H9 (cell line): ENCODE measurements at regions not wholly inside any gene's neighbourhood (a gene's known extent, or its start where the extent isn't known, plus 50 kb on each side); places are given as distances from the start of the nearest gene placed in this dataset.

Experiments used
- DNase-seq: peaks from one replicate; pipeline ENCODE4 v3.0.0-alpha.2; 2017
- H2AFZ ChIP-seq: one replicate; pipeline ENCODE4 v1.6.1; 2013; ENCODE audit warnings: mild to moderate bottlenecking, low read length, control low read depth, moderate library complexity
- H2AK5ac ChIP-seq: 2 replicates; pipeline ENCODE4 v1.6.1; 2013; ENCODE audit warnings: low read length, control low read depth, mixed read lengths; ENCODE audit not compliant: insufficient read length
- H2BK120ac ChIP-seq: one replicate; pipeline ENCODE4 v1.6.1; 2013; ENCODE audit warnings: low read depth, mild to moderate bottlenecking, low read length, control low read depth, inconsistent platforms; ENCODE audit not compliant: poor library complexity, severe bottlenecking
- H2BK12ac ChIP-seq: 2 replicates; pipeline ENCODE4 v1.6.1; 2013; ENCODE audit warnings: low read length, control low read depth, mixed read lengths, low read depth; ENCODE audit not compliant: insufficient read length
- H2BK15ac ChIP-seq: 2 replicates; pipeline ENCODE4 v1.6.1; 2013; ENCODE audit warnings: low read depth, low read length, control low read depth
- H2BK20ac ChIP-seq: one replicate; pipeline ENCODE4 v1.6.1; 2013; ENCODE audit warnings: low read depth, mild to moderate bottlenecking, low read length, control low read depth, inconsistent platforms; ENCODE audit not compliant: poor library complexity, severe bottlenecking
- H2BK5ac ChIP-seq: 2 replicates; pipeline ENCODE4 v1.6.1; 2013; ENCODE audit warnings: low read length, control low read depth, mixed read lengths; ENCODE audit not compliant: insufficient read length
- H3K14ac ChIP-seq: 2 replicates; pipeline ENCODE4 v1.6.1; 2013; ENCODE audit warnings: low read length, control low read depth; ENCODE audit not compliant: insufficient read depth
- H3K18ac ChIP-seq: 2 replicates; pipeline ENCODE4 v1.6.1; 2013; ENCODE audit warnings: low read depth, mild to moderate bottlenecking, mixed read lengths, low read length, control low read depth; ENCODE audit not compliant: insufficient read length
- H3K23ac ChIP-seq: 2 replicates; pipeline ENCODE4 v1.6.1; 2013; ENCODE audit warnings: low read length, control low read depth, mixed read lengths, low read depth; ENCODE audit not compliant: insufficient read length
- H3K23me2 ChIP-seq: 2 replicates; pipeline ENCODE4 v1.6.1; 2013; ENCODE audit warnings: low read depth, mild to moderate bottlenecking, mixed read lengths, low read length, control low read depth; ENCODE audit not compliant: insufficient read length, poor library complexity, severe bottlenecking
- H3K27ac ChIP-seq: 2 replicates; pipeline ENCODE4 v1.5.1; 2013; ENCODE audit warnings: low read length, control low read depth, mixed read lengths, low read depth; ENCODE audit not compliant: insufficient read length
- H3K27me3 ChIP-seq: 2 replicates; pipeline ENCODE4 v1.6.1; 2013; ENCODE audit warnings: low read length, control low read depth, inconsistent platforms; ENCODE audit not compliant: insufficient read depth
- H3K4ac ChIP-seq: 2 replicates; pipeline ENCODE4 v1.6.1; 2013; ENCODE audit warnings: low read depth, mild to moderate bottlenecking, control low read depth, inconsistent platforms, low read length, moderate library complexity
- H3K4me1 ChIP-seq: 2 replicates; pipeline ENCODE4 v1.6.1; 2013; ENCODE audit warnings: low read length, control low read depth, inconsistent platforms; ENCODE audit not compliant: insufficient read depth
- H3K4me2 ChIP-seq: 2 replicates; pipeline ENCODE4 v1.6.1; 2013; ENCODE audit warnings: low read length, control low read depth, mixed read lengths; ENCODE audit not compliant: insufficient read length, insufficient read depth
- H3K56ac ChIP-seq: 2 replicates; pipeline ENCODE4 v1.6.1; 2013; ENCODE audit warnings: low read depth, mild to moderate bottlenecking, mixed read lengths, low read length, control low read depth; ENCODE audit not compliant: insufficient read length
- H3K79me1 ChIP-seq: 2 replicates; pipeline ENCODE4 v1.6.1; 2013; ENCODE audit warnings: low read depth, mild to moderate bottlenecking, moderate library complexity, low read length, control low read depth, inconsistent platforms; ENCODE audit not compliant: insufficient read depth, poor library complexity, severe bottlenecking
- H3K79me2 ChIP-seq: 2 replicates; pipeline ENCODE4 v1.6.1; 2013; ENCODE audit warnings: low read length, control low read depth, inconsistent platforms; ENCODE audit not compliant: insufficient read depth
- H3K9ac ChIP-seq: 2 replicates; pipeline ENCODE4 v1.6.1; 2013; ENCODE audit warnings: low read length, control low read depth, mixed read lengths; ENCODE audit not compliant: insufficient read length; ENCODE audit errors: extremely low read depth
- H3K9me3 ChIP-seq: one replicate; pipeline ENCODE4 v1.6.1; 2013; ENCODE audit warnings: low read depth, low read length, inconsistent platforms; ENCODE audit not compliant: control insufficient read depth
- H3T11ph ChIP-seq: one replicate; pipeline ENCODE4 v1.6.1; 2013; ENCODE audit warnings: mild to moderate bottlenecking, low read length, control low read depth, inconsistent platforms
- H4K20me1 ChIP-seq: one replicate; pipeline ENCODE4 v1.6.1; 2013; ENCODE audit not compliant: control insufficient read depth, insufficient read length, insufficient read depth
- H4K5ac ChIP-seq: 2 replicates; pipeline ENCODE4 v1.6.1; 2013; ENCODE audit warnings: low read depth, mild to moderate bottlenecking, mixed read lengths, low read length, control low read depth; ENCODE audit not compliant: insufficient read length
- H4K8ac ChIP-seq: replicated peaks from 2 replicates; pipeline ENCODE4 v1.6.1; 2013; ENCODE audit warnings: low read length, control low read depth, mixed read lengths, low read depth; ENCODE audit not compliant: insufficient read length
- H4K91ac ChIP-seq: 2 replicates; pipeline ENCODE4 v1.6.1; 2013; ENCODE audit warnings: low read depth, mild to moderate bottlenecking, moderate library complexity, mixed read lengths, low read length, control low read depth; ENCODE audit not compliant: insufficient read length
- H3K27ac Mint-ChIP-seq, 3 experiments: 2 replicates in 2 of 3; 3 replicates in 1 of 3; pipeline ENCODE4 v1.8.0; 2020 to 2021; ENCODE audit warnings: mixed read lengths in 3 of 3, mild to moderate bottlenecking in 1 of 3, moderate library complexity in 1 of 3
- H3K27me3 Mint-ChIP-seq: 2 replicates; pipeline ENCODE4 v1.8.0; 2021; ENCODE audit warnings: low read depth, mild to moderate bottlenecking, moderate library complexity, mixed read lengths
- H3K36me3 Mint-ChIP-seq, 3 experiments: 2 replicates in 2 of 3; 3 replicates in 1 of 3; pipeline ENCODE4 v1.8.0; 2020 to 2021; ENCODE audit warnings: low read depth in 3 of 3, mixed read lengths in 3 of 3; ENCODE audit not compliant: insufficient read depth in 1 of 3
- H3K4me1 Mint-ChIP-seq, 2 experiments: 2 replicates each; pipeline ENCODE4 v1.8.0; 2020; ENCODE audit warnings: mixed read lengths in 2 of 2
- H3K4me3 Mint-ChIP-seq, 2 experiments: 2 replicates in 1 of 2; 3 replicates in 1 of 2; pipeline ENCODE4 v1.8.0; 2020 to 2021; ENCODE audit warnings: mild to moderate bottlenecking in 2 of 2, mixed read lengths in 2 of 2, moderate library complexity in 1 of 2
- H3K9me3 Mint-ChIP-seq, 2 experiments: 2 replicates in 1 of 2; 3 replicates in 1 of 2; pipeline ENCODE4 v1.8.0; 2020; ENCODE audit warnings: mild to moderate bottlenecking in 2 of 2, mixed read lengths in 2 of 2, moderate library complexity in 1 of 2
- WGBS: extraction: QIAGEN DNeasy Blood & Tissue Kit; methylation state at CpG from one replicate; pipeline ENCODE4 v1.1.7; 2013; ENCODE audit warnings: missing lambda C conversion rate, low lambda C conversion rate, mixed read lengths; ENCODE audit not compliant: insufficient read length; ENCODE audit errors: extremely low coverage; 5-methylcytosine and 5-hydroxymethylcytosine counted together
- TF ChIP-seq, protein P1 (sequence below): fragments of 200-600 bp; sonication (generic); conservative IDR thresholded peaks from 3 replicates; pipeline ENCODE4 v1.8.0; 2021; ENCODE audit warnings: antibody characterized with exemption, mild to moderate bottlenecking

DNA sequence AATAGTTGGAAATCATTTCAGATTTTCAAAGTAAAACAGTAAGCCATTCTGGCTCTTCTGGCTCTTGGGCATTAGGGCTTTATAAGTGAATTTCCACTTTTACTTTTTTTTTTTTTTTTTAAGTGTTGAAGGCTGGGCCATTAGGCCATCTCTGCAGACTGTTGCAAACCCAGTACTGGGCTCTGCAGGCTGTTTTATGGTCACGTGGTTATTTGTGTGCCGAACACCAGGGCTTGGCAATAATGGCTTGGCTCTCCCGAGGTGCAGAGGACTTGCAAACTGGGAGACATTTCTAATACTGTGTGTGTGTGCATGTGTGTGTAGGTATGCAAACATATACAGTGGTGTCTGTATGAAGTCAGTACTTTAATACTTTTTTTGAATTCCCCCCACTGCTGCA lies 194.9 kb upstream of the CDH5 start:
- H4K20me1 ChIP-seq, result no peaks in the 10 kb centered on the region
- H2BK5ac ChIP-seq, result no peak overlapping the region
- H3K23me2 ChIP-seq, result no peaks in the 10 kb centered on the region
- H3K4me2 ChIP-seq, result no peak overlapping the region
- Mint-ChIP-seq H3K9me3 (peaks cover 3 to 5% of the 10 kb centered on the region in 2 experiments; a peak in 3 of 5 replicates), H3K4me1 (peaks cover 0 to 21% of the 10 kb centered on the region in 2 experiments; a peak in 3 of 4 replicates), H3K4me3 (no peak overlapping the region), H3K27me3 (peaks cover 6% of the 10 kb centered on the region), H3K27ac (no peak overlapping the region), H3K36me3 (no peaks in the 10 kb centered on the region; a peak in 1 of 7 replicates)
- no peaks in the 10 kb centered on the region for H3K4me1 ChIP-seq
- no peak overlapping the region for H3K14ac ChIP-seq
- no peak overlapping the region for H3K23ac ChIP-seq
- TF ChIP-seq, protein P1, sequence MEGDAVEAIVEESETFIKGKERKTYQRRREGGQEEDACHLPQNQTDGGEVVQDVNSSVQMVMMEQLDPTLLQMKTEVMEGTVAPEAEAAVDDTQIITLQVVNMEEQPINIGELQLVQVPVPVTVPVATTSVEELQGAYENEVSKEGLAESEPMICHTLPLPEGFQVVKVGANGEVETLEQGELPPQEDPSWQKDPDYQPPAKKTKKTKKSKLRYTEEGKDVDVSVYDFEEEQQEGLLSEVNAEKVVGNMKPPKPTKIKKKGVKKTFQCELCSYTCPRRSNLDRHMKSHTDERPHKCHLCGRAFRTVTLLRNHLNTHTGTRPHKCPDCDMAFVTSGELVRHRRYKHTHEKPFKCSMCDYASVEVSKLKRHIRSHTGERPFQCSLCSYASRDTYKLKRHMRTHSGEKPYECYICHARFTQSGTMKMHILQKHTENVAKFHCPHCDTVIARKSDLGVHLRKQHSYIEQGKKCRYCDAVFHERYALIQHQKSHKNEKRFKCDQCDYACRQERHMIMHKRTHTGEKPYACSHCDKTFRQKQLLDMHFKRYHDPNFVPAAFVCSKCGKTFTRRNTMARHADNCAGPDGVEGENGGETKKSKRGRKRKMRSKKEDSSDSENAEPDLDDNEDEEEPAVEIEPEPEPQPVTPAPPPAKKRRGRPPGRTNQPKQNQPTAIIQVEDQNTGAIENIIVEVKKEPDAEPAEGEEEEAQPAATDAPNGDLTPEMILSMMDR, result no peak
- WGBS, result no CpG with 5 or more reads among the region's 3 CpGs
- no peaks in the 10 kb centered on the region for H3K9me3 ChIP-seq
- H3K56ac ChIP-seq, result no peak overlapping the region
- no peak for DNase-seq
- H3T11ph ChIP-seq, result no peak overlapping the region
- H3K79me2 ChIP-seq, result no peaks in the 10 kb centered on the region
- no peak overlapping the region for H2BK12ac ChIP-seq
- no peak overlapping the region for H3K18ac ChIP-seq
- no peak overlapping the region for H3K9ac ChIP-seq
- H3K27ac ChIP-seq, result no peak overlapping the region
- H2AFZ ChIP-seq, result no peak overlapping the region
- no peak overlapping the region for H2BK15ac ChIP-seq
- H3K4ac ChIP-seq, result no peak overlapping the region
- H4K91ac ChIP-seq, result no peak overlapping the region
- H3K27me3 ChIP-seq, result no peaks in the 10 kb centered on the region
- H3K79me1 ChIP-seq, result no peaks in the 10 kb centered on the region
- no peak overlapping the region for H2AK5ac ChIP-seq
- H4K5ac ChIP-seq, result no peak overlapping the region
- no peak overlapping the region for H2BK20ac ChIP-seq
- H4K8ac ChIP-seq, result no peak overlapping the region
- H2BK120ac ChIP-seq, result no peak overlapping the region
